ENCODE measurements at regions not wholly inside any gene's neighbourhood (a gene's known extent, or its start where the extent isn't known, plus 50 kb on each side); places are given as distances from the start of the nearest gene placed in this dataset.

DNA sequence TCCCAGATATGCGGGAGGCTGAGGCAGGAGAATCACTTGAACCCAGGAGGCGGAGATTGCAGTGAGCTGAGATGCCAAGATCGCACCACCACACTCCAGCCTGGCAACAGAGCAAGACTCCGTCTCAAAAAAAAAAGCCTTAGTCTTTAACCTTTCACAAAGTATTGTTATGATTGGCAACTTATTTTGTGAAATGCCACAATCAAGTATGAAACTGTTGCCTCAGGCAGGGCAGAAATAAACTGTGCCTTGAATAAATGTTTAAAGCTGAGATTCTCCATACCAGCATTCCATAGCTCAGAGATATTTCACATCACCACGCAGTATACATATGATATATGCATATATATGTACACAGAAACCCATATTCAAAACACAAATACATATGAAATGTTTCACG lies 120.1 kb upstream of the CCDC28A start:
- TF ChIP-seq POLR2A (IDR thresholded peaks at IDR 0.05) = no peak
- TF ChIP-seq, protein P1, sequence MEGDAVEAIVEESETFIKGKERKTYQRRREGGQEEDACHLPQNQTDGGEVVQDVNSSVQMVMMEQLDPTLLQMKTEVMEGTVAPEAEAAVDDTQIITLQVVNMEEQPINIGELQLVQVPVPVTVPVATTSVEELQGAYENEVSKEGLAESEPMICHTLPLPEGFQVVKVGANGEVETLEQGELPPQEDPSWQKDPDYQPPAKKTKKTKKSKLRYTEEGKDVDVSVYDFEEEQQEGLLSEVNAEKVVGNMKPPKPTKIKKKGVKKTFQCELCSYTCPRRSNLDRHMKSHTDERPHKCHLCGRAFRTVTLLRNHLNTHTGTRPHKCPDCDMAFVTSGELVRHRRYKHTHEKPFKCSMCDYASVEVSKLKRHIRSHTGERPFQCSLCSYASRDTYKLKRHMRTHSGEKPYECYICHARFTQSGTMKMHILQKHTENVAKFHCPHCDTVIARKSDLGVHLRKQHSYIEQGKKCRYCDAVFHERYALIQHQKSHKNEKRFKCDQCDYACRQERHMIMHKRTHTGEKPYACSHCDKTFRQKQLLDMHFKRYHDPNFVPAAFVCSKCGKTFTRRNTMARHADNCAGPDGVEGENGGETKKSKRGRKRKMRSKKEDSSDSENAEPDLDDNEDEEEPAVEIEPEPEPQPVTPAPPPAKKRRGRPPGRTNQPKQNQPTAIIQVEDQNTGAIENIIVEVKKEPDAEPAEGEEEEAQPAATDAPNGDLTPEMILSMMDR (IDR thresholded peaks at IDR 0.05 in 4 of 5, conservative IDR thresholded peaks at IDR 0.05 in 1 of 5) = no peak
- ATAC-seq (no peak), DNase-seq (no peak)
- H3K4me3 ChIP-seq = no peak overlapping the region
- no peaks in the 10 kb centered on the region for H3K27me3 ChIP-seq
- intact Hi-C loops (cut with DNase I; ENCODE audit: low total_unique reads) (no loop called here), in situ Hi-C loops (cut with MboI; ENCODE audit: low sequenced_read_pairs in 4 of 4) (no loop called here)
- H3K36me3 ChIP-seq = no peaks in the 10 kb centered on the region
- H3K9me3 ChIP-seq = no peaks in the 10 kb centered on the region
- peaks cover 0 to 4% of the 10 kb centered on the region in 2 donors for H3K4me1 ChIP-seq
- H3K27ac ChIP-seq = no peak overlapping the region

DNA sequence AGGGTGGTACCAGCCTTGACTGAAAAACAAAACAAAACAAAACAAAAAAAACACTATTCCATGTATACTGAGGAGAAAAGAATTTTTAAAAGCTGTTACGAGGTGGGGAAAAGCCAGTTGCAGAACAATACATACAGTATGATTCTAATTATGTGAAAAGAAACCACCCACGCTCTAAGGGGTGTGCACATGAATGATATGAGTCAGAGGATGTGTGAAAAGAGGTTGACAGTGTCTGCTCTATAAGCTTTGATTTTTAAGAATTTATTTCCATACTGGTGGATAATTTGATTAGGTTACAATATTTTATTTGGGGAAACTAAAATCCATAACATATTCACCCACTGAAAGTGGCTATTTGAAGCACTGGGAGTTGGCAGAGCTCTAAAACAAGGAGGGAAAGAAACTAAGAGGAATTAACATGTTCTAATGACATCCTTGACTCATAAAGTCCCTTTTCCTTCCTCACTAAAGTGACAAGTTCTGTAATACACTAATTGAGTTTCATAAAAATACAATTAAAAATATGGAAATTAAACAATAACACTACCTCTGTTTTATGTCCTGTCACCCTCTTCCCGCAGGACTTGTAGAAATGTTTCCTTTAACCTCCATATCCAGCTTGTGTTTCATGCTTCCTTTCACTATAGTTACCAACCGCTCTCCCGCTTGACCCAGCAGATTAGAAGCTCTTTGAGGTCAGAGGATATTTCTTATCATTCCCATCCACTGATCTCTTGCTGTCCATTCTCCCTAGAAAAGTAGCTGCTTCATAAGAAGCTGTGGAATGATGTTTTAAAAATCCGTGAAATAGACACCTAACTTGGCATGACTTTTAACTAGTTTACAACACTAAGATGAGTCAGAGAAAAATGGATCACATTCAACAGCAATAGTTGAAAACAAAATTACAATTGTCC lies 118.6 kb upstream of the CCDC28A start:
- H3K4me3 ChIP-seq = no peak overlapping the region
- peaks cover 0 to 4% of the 10 kb centered on the region in 2 donors for H3K4me1 ChIP-seq
- no peaks in the 10 kb centered on the region for H3K27me3 ChIP-seq
- H3K36me3 ChIP-seq = no peaks in the 10 kb centered on the region
- H3K9me3 ChIP-seq = no peaks in the 10 kb centered on the region
- intact Hi-C loops (cut with DNase I; ENCODE audit: low total_unique reads) (no loop called here), in situ Hi-C loops (cut with MboI; ENCODE audit: low sequenced_read_pairs in 4 of 4) (no loop called here)
- no peak for DNase-seq
- no peak for ATAC-seq
- TF ChIP-seq POLR2A (IDR thresholded peaks at IDR 0.05) = no peak
- TF ChIP-seq, protein P1 (IDR thresholded peaks at IDR 0.05 in 4 of 5, conservative IDR thresholded peaks at IDR 0.05 in 1 of 5) = no peak
- H3K27ac ChIP-seq = no peak overlapping the region

DNA sequence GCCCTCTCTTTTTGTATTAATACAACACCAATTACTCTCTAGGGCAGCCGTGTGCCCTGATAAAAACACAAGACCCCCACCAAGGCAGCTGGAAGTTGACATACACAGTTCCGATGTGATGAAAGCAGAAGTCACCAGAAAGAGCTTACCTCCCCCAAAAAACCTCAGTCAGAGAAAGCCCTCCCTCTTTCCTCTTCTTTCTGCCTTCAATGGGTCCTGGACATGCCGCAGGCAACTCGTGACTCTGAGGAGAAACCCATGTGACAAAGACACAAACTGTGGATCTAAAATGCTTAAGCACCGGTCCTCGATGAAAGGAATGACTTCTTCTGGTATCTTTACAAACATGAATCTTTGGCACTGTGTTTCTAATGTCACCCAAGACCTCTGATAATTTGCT lies 117.7 kb upstream of the CCDC28A start:
- Histone ChIP-seq H3K36me3 (no peaks in the 10 kb centered on the region), H3K9me3 (no peaks in the 10 kb centered on the region), H3K4me1 (peaks cover 0 to 4% of the 10 kb centered on the region in 2 donors), H3K27me3 (no peaks in the 10 kb centered on the region), H3K4me3 (no peak overlapping the region), H3K27ac (no peak overlapping the region)
- DNase-seq = no peak
- intact Hi-C loops (cut with DNase I; ENCODE audit: low total_unique reads) (no loop called here), in situ Hi-C loops (cut with MboI; ENCODE audit: low sequenced_read_pairs in 4 of 4) (no loop called here)
- ATAC-seq = no peak
- TF ChIP-seq POLR2A (IDR thresholded peaks at IDR 0.05) = no peak
- TF ChIP-seq, protein P1 (IDR thresholded peaks at IDR 0.05 in 4 of 5, conservative IDR thresholded peaks at IDR 0.05 in 1 of 5) = no peak

DNA sequence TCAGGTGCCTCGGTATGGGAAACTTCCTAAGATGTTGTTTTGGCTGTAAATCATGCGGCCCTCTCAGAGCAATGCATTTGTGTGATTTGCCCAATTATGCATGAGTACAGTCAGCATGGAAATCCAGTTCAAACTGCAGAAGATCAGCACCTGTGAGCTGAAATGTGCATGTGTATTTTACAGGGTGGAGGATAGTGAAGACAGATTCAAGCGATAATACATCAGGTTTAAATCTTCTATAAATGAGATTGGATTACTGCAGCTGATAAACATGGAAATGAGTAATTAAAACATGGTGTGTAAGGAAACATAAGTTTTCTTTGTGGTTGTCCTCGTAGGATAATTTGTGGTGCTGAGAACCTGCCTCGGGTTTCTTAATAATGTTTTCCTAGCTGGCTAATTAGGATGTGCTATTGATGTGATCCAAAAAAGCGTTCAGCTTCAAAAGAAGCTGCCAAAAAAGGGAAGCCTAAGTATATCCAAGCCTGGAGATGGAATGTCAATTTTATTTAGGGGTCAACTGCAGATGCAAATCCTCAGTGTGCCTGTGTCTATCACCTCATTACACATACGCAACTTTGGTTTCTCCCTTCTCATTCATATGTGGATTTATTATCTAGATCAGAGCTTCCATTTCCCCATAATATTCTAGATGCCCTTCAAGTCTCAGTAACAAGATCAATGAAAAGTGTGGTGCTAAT lies 117.1 kb upstream of the CCDC28A start:
- peaks cover 0 to 4% of the 10 kb centered on the region in 2 donors for H3K4me1 ChIP-seq
- no peak for DNase-seq
- H3K27ac ChIP-seq = no peak overlapping the region
- intact Hi-C loops (cut with DNase I; ENCODE audit: low total_unique reads) (no loop called here), in situ Hi-C loops (cut with MboI; ENCODE audit: low sequenced_read_pairs in 4 of 4) (no loop called here)
- TF ChIP-seq, protein P1 (IDR thresholded peaks at IDR 0.05 in 4 of 5, conservative IDR thresholded peaks at IDR 0.05 in 1 of 5) = no peak
- TF ChIP-seq POLR2A (IDR thresholded peaks at IDR 0.05) = no peak
- H3K36me3 ChIP-seq = no peaks in the 10 kb centered on the region
- H3K9me3 ChIP-seq = no peaks in the 10 kb centered on the region
- no peaks in the 10 kb centered on the region for H3K27me3 ChIP-seq
- no peak for ATAC-seq
- no peak overlapping the region for H3K4me3 ChIP-seq
